ENCODE measurements at regions not wholly inside any gene's neighbourhood (a gene's known extent, or its start where the extent isn't known, plus 50 kb on each side); places are given as distances from the start of the nearest gene placed in this dataset.

DNA sequence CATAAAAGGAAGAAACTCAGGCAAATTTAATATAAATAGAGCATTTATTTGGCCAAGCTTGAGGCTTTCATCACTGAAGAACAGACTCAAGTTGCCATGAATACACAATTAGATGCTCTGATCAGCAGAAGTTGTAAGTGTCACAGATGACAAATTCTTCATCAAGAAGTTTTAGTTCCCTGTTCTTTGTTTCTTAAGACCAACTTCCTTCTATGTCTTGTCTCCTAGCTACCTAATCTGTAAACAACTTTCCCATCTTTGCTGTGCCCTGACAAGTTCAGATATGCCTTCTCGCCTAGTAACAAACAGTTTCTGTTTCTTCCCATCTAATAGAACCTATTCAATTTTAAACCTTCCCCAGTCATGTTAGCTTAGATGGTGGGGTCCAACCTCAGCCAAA, 353.4 kb upstream of the HSFY2 start:
- Histone ChIP-seq H3K9ac (ENCODE audit: low read depth in 1 of 2, low read length in 2 of 2) (no peak overlapping the region), H3K27me3 (ENCODE audit: control insufficient read depth in 4 of 4, insufficient read depth in 4 of 4, low read length in 3 of 4) (no peaks in the 10 kb centered on the region), H3K36me3 (ENCODE audit: control insufficient read depth in 4 of 4, insufficient read depth in 3 of 4, low read depth in 1 of 4, low read length in 3 of 4) (no peaks in the 10 kb centered on the region), H3K9me3 (ENCODE audit: control insufficient read depth in 4 of 4, low read length in 3 of 4) (no peaks in the 10 kb centered on the region), H3K4me1 (ENCODE audit: control insufficient read depth in 4 of 4, insufficient read depth in 4 of 4, low read length in 3 of 4) (no peaks in the 10 kb centered on the region), H3K4me3 (ENCODE audit: low read depth in 1 of 3, low read length in 3 of 3) (no peak overlapping the region), H3K27ac (ENCODE audit: low read depth in 1 of 2, low read length in 2 of 2) (no peak overlapping the region)
- TF ChIP-seq, protein P1, sequence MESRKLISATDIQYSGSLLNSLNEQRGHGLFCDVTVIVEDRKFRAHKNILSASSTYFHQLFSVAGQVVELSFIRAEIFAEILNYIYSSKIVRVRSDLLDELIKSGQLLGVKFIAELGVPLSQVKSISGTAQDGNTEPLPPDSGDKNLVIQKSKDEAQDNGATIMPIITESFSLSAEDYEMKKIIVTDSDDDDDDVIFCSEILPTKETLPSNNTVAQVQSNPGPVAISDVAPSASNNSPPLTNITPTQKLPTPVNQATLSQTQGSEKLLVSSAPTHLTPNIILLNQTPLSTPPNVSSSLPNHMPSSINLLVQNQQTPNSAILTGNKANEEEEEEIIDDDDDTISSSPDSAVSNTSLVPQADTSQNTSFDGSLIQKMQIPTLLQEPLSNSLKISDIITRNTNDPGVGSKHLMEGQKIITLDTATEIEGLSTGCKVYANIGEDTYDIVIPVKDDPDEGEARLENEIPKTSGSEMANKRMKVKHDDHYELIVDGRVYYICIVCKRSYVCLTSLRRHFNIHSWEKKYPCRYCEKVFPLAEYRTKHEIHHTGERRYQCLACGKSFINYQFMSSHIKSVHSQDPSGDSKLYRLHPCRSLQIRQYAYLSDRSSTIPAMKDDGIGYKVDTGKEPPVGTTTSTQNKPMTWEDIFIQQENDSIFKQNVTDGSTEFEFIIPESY (IDR thresholded peaks at IDR 0.05): no peak
- TF ChIP-seq, protein P2, sequence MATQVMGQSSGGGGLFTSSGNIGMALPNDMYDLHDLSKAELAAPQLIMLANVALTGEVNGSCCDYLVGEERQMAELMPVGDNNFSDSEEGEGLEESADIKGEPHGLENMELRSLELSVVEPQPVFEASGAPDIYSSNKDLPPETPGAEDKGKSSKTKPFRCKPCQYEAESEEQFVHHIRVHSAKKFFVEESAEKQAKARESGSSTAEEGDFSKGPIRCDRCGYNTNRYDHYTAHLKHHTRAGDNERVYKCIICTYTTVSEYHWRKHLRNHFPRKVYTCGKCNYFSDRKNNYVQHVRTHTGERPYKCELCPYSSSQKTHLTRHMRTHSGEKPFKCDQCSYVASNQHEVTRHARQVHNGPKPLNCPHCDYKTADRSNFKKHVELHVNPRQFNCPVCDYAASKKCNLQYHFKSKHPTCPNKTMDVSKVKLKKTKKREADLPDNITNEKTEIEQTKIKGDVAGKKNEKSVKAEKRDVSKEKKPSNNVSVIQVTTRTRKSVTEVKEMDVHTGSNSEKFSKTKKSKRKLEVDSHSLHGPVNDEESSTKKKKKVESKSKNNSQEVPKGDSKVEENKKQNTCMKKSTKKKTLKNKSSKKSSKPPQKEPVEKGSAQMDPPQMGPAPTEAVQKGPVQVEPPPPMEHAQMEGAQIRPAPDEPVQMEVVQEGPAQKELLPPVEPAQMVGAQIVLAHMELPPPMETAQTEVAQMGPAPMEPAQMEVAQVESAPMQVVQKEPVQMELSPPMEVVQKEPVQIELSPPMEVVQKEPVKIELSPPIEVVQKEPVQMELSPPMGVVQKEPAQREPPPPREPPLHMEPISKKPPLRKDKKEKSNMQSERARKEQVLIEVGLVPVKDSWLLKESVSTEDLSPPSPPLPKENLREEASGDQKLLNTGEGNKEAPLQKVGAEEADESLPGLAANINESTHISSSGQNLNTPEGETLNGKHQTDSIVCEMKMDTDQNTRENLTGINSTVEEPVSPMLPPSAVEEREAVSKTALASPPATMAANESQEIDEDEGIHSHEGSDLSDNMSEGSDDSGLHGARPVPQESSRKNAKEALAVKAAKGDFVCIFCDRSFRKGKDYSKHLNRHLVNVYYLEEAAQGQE (IDR thresholded peaks at IDR 0.05): no peak
- TF ChIP-seq FOXA2 (IDR thresholded peaks at IDR 0.05) (no peak), TAF1 (conservative IDR thresholded peaks at IDR 0.05) (no peak), NR2F2 (IDR thresholded peaks at IDR 0.05) (no peak), JUND (IDR thresholded peaks at IDR 0.05) (no peak), FOXA1 (IDR thresholded peaks at IDR 0.05) (no peak), YY1 (IDR thresholded peaks at IDR 0.05) (no peak), EGR1 (IDR thresholded peaks at IDR 0.05; ENCODE audit: low read depth in 2 of 2) (no peak), HNF4A (conservative IDR thresholded peaks at IDR 0.05) (no peak), SP1 (IDR thresholded peaks at IDR 0.05) (no peak), GABPA (IDR thresholded peaks at IDR 0.05 in 1 of 2, conservative IDR thresholded peaks at IDR 0.05 in 1 of 2) (no peak), RXRA (IDR thresholded peaks at IDR 0.05) (no peak), RAD21 (IDR thresholded peaks at IDR 0.05) (no peak), HNF4G (IDR thresholded peaks at IDR 0.05) (no peak)
- TF ChIP-seq, protein P3, sequence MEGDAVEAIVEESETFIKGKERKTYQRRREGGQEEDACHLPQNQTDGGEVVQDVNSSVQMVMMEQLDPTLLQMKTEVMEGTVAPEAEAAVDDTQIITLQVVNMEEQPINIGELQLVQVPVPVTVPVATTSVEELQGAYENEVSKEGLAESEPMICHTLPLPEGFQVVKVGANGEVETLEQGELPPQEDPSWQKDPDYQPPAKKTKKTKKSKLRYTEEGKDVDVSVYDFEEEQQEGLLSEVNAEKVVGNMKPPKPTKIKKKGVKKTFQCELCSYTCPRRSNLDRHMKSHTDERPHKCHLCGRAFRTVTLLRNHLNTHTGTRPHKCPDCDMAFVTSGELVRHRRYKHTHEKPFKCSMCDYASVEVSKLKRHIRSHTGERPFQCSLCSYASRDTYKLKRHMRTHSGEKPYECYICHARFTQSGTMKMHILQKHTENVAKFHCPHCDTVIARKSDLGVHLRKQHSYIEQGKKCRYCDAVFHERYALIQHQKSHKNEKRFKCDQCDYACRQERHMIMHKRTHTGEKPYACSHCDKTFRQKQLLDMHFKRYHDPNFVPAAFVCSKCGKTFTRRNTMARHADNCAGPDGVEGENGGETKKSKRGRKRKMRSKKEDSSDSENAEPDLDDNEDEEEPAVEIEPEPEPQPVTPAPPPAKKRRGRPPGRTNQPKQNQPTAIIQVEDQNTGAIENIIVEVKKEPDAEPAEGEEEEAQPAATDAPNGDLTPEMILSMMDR (IDR thresholded peaks at IDR 0.05; ENCODE audit: low read depth, low read length, missing input control): no peak
- TF ChIP-seq, protein P4, sequence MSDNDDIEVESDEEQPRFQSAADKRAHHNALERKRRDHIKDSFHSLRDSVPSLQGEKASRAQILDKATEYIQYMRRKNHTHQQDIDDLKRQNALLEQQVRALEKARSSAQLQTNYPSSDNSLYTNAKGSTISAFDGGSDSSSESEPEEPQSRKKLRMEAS (IDR thresholded peaks at IDR 0.05): no peak
- TF ChIP-seq, protein P5, sequence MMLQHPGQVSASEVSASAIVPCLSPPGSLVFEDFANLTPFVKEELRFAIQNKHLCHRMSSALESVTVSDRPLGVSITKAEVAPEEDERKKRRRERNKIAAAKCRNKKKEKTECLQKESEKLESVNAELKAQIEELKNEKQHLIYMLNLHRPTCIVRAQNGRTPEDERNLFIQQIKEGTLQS (IDR thresholded peaks at IDR 0.05): no peak
- DNase-seq (ENCODE audit: low spot score): no peak
- 76% methylated on average over 1 of the region's 1 CpG for WGBS

Data from liver (tissue), 8 donors.